Panc1 (cell line): ENCODE measurements at regions not wholly inside any gene's neighbourhood (a gene's known extent, or its start where the extent isn't known, plus 50 kb on each side); places are given as distances from the start of the nearest gene placed in this dataset.

Experiments
- TCF7L2 ChIP-seq: IDR thresholded peaks from 2 replicates; pipeline ENCODE4 v1.6.1; 2011; ENCODE audit warnings: mild to moderate bottlenecking, low read depth, low read length, inconsistent platforms
- TF ChIP-seq, protein P1 (sequence below): fragments of 450-650 bp; IDR thresholded peaks from 2 replicates; pipeline ENCODE4 v1.5.1; 2017; ENCODE audit warnings: mild to moderate bottlenecking

DNA sequence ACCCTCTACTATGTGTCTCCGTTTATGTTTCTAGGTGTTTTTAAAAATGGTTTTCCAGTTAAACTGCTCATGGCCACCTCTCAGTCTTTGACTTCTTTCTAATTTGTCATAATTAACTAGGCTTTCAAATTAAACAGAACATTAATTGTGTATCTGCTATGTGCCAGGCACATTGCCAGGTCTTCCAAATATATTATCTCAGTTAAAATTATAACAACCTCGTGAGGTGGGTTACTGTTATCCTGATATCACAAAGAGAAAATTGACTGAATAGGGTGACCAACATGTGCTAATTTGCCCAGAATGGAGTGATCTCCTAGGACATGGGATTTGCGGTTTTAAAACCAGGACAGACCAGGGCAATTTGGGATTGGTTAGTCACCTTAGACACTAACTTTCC is 222.4 kb upstream of the TLE3 start:
- TF ChIP-seq, protein P1, sequence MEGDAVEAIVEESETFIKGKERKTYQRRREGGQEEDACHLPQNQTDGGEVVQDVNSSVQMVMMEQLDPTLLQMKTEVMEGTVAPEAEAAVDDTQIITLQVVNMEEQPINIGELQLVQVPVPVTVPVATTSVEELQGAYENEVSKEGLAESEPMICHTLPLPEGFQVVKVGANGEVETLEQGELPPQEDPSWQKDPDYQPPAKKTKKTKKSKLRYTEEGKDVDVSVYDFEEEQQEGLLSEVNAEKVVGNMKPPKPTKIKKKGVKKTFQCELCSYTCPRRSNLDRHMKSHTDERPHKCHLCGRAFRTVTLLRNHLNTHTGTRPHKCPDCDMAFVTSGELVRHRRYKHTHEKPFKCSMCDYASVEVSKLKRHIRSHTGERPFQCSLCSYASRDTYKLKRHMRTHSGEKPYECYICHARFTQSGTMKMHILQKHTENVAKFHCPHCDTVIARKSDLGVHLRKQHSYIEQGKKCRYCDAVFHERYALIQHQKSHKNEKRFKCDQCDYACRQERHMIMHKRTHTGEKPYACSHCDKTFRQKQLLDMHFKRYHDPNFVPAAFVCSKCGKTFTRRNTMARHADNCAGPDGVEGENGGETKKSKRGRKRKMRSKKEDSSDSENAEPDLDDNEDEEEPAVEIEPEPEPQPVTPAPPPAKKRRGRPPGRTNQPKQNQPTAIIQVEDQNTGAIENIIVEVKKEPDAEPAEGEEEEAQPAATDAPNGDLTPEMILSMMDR: no peak
- TF ChIP-seq TCF7L2: no peak
